SK-N-SH (cell line): ENCODE measurements at regions not wholly inside any gene's neighbourhood (a gene's known extent, or its start where the extent isn't known, plus 50 kb on each side); places are given as distances from the start of the nearest gene placed in this dataset.

Source experiments
- CTCF ChIA-PET: fragments of 300-600, 350-600 bp; formaldehyde crosslinking; extraction: SDS; loops from one replicate; lab custom pipeline; 2021; lab: Yijun Ruan, JAX
- POLR2A ChIA-PET: fragments of 350-600 bp; sonication (Branson Sonifier 250); formaldehyde crosslinking; extraction: SDS; loops from one replicate; lab custom pipeline; 2020; ENCODE audit warnings: antibody characterized with exemption, inconsistent platforms; lab: Yijun Ruan, JAX
- DNase-seq: peaks from one replicate; pipeline ENCODE4 v3.0.0; 2012
- H2AFZ ChIP-seq: fragments of 200-600 bp; sonication (generic); 2 replicates; pipeline ENCODE4 v1.8.1; 2016; ENCODE audit warnings: antibody characterized with exemption, mild to moderate bottlenecking, low read depth
- H3F3A ChIP-seq: fragments of 200-600 bp; sonication (generic); replicated peaks from 2 replicates; pipeline ENCODE3; 2016; ENCODE audit warnings: antibody characterized with exemption, mild to moderate bottlenecking; ENCODE audit not compliant: insufficient read depth
- H3K27ac ChIP-seq, 2 experiments: fragments of 200-500 bp in 1 of 2; fragments of 200-600 bp in 1 of 2; sonication (Bioruptor generic) in 1 of 2; sonication (generic), shearing (Covaris generic) in 1 of 2; 2 replicates each; pipeline versions ENCODE4 v1.5.1 to v1.6.1; 2014 to 2016; ENCODE audit warnings: low read depth in 2 of 2, inconsistent platforms in 1 of 2, low read length in 1 of 2, mild to moderate bottlenecking in 1 of 2, mixed read lengths in 1 of 2
- H3K27me3 ChIP-seq: fragments of 200-600 bp; sonication (generic), shearing (Covaris generic); 2 replicates; pipeline ENCODE4 v1.6.1; 2016; ENCODE audit warnings: mixed run types; ENCODE audit not compliant: insufficient read depth
- H3K36me3 ChIP-seq, 2 experiments: fragments of 200-500 bp in 1 of 2; fragments of 200-600 bp in 1 of 2; sonication (Bioruptor generic) in 1 of 2; sonication (generic) in 1 of 2; replicated peaks in 1 of 2; 2 replicates each; pipeline versions ENCODE3 to v1.5.1; 2014 to 2016; ENCODE audit warnings: low read length in 1 of 2, mild to moderate bottlenecking in 1 of 2; ENCODE audit not compliant: insufficient read depth in 2 of 2, control insufficient read depth in 1 of 2
- H3K4me1 ChIP-seq, 2 experiments: fragments of 200-500 bp in 1 of 2; fragments of 200-600 bp in 1 of 2; sonication (Bioruptor generic) in 1 of 2; sonication (generic), shearing (Covaris generic) in 1 of 2; 2 replicates each; pipeline versions ENCODE4 v1.5.1 to v1.6.1; 2014 to 2016; ENCODE audit warnings: low read depth in 1 of 2, low read length in 1 of 2, mixed run types in 1 of 2; ENCODE audit not compliant: insufficient read depth in 2 of 2, control insufficient read depth in 1 of 2
- H3K4me2 ChIP-seq: fragments of 200-600 bp; sonication (generic), shearing (Covaris generic); 2 replicates; pipeline ENCODE4 v1.6.1; 2017; ENCODE audit warnings: mixed run types
- H3K4me3 ChIP-seq, 2 experiments: fragments of 200-500 bp in 1 of 2; fragments of 200-600 bp in 1 of 2; sonication (Bioruptor generic) in 1 of 2; sonication (generic), shearing (Covaris generic) in 1 of 2; 2 replicates each; pipeline versions ENCODE4 v1.5.1 to v1.8.1; 2014 to 2016; ENCODE audit warnings: low read depth in 2 of 2, inconsistent platforms in 1 of 2, low read length in 1 of 2, mild to moderate bottlenecking in 1 of 2, mixed read lengths in 1 of 2, moderate library complexity in 1 of 2
- H3K79me2 ChIP-seq: fragments of 200-600 bp; sonication (generic); 2 replicates; pipeline ENCODE4 v1.8.1; 2017; ENCODE audit warnings: mild to moderate bottlenecking; ENCODE audit not compliant: insufficient read depth
- H3K9ac ChIP-seq: fragments of 200-600 bp; sonication (generic); 2 replicates; pipeline ENCODE4 v1.6.1; 2017; ENCODE audit warnings: mixed run types
- H3K9me2 ChIP-seq: fragments of 200-600 bp; sonication (generic); 2 replicates; pipeline ENCODE4 v1.6.1; 2017; ENCODE audit warnings: mixed run types
- H3K9me3 ChIP-seq: fragments of 200-600 bp; sonication (generic); 2 replicates; pipeline ENCODE4 v1.6.1; 2017; ENCODE audit warnings: mixed run types, mild to moderate bottlenecking, moderate library complexity
- H4K20me1 ChIP-seq: fragments of 200-600 bp; sonication (generic); 2 replicates; pipeline ENCODE4 v1.6.1; 2017; ENCODE audit warnings: mild to moderate bottlenecking, mixed run types; ENCODE audit not compliant: insufficient read depth
- CTCF ChIP-seq: fragments of 200-600 bp; sonication (generic); IDR thresholded peaks from 2 replicates; pipeline ENCODE4 v1.6.1; 2017; ENCODE audit warnings: antibody characterized with exemption, mild to moderate bottlenecking, moderate library complexity
- ELF1 ChIP-seq: IDR thresholded peaks from 2 replicates; pipeline ENCODE4 v1.4.0; 2012
- EP300 ChIP-seq, 2 experiments: IDR thresholded peaks; 2 replicates each; pipeline versions ENCODE4 v1.4.0 to v1.6.1; 2012; ENCODE audit warnings: borderline replicate concordance in 1 of 2, low read depth in 1 of 2, low read length in 1 of 2
- FOXJ3 ChIP-seq: sonication (generic); formaldehyde crosslinking; IDR thresholded peaks from 2 replicates; pipeline ENCODE4 v1.5.1; 2020; ENCODE audit warnings: mild to moderate bottlenecking, missing genetic modification reagents
- FOXM1 ChIP-seq: IDR thresholded peaks from 2 replicates; pipeline ENCODE4 v1.4.0; 2012; ENCODE audit warnings: low read depth, mild to moderate bottlenecking
- GATA2 ChIP-seq: sonication (generic); formaldehyde crosslinking; IDR thresholded peaks from 2 replicates; pipeline ENCODE4 v1.5.0; 2020; ENCODE audit warnings: mild to moderate bottlenecking, missing genetic modification reagents
- IRF3 ChIP-seq: fragments of 150-350 bp; IDR thresholded peaks from 2 replicates; pipeline ENCODE4 v1.6.1; 2016; ENCODE audit warnings: mild to moderate bottlenecking, low read depth, low read length
- JUND ChIP-seq: IDR thresholded peaks from 2 replicates; pipeline ENCODE4 v1.4.0; 2012
- MAX ChIP-seq: IDR thresholded peaks from 2 replicates; pipeline ENCODE4 v1.4.0; 2012; ENCODE audit warnings: low read depth
- MEF2A ChIP-seq: IDR thresholded peaks from 2 replicates; pipeline ENCODE4 v1.4.0; 2012; ENCODE audit warnings: low read depth, borderline replicate concordance
- MXI1 ChIP-seq: IDR thresholded peaks from 2 replicates; pipeline ENCODE4 v1.6.1; 2012; ENCODE audit warnings: mild to moderate bottlenecking, low read depth, low read length, improper control_type of control experiment
- NFIC ChIP-seq: IDR thresholded peaks from 2 replicates; pipeline ENCODE4 v1.4.0; 2012; ENCODE audit warnings: borderline replicate concordance
- NRF1 ChIP-seq: IDR thresholded peaks from 2 replicates; pipeline ENCODE4 v1.6.1; 2012; ENCODE audit warnings: low read depth, mild to moderate bottlenecking, low read length
- PBX3 ChIP-seq: IDR thresholded peaks from 2 replicates; pipeline ENCODE4; 2012
- POLR2AphosphoS5 ChIP-seq: IDR thresholded peaks from 2 replicates; pipeline ENCODE4 v1.6.1; 2012; ENCODE audit warnings: low read depth, low read length
- RAD21 ChIP-seq: IDR thresholded peaks from 2 replicates; pipeline ENCODE4 v1.6.1; 2012; ENCODE audit warnings: mild to moderate bottlenecking, low read length
- RCOR1 ChIP-seq: fragments of 150-350 bp; IDR thresholded peaks from 2 replicates; pipeline ENCODE4 v1.6.1; 2017; ENCODE audit warnings: antibody characterized with exemption, low read length
- RFX5 ChIP-seq: IDR thresholded peaks from 2 replicates; pipeline ENCODE4 v1.6.1; 2012; ENCODE audit warnings: mild to moderate bottlenecking, improper control_type of control experiment, low read length
- RXRA ChIP-seq: IDR thresholded peaks from 2 replicates; pipeline ENCODE4 v1.4.0; 2012; ENCODE audit warnings: low read depth, mild to moderate bottlenecking, borderline replicate concordance
- TCF12 ChIP-seq: IDR thresholded peaks from 2 replicates; pipeline ENCODE4 v1.4.0; 2012
- TEAD4 ChIP-seq: IDR thresholded peaks from 2 replicates; pipeline ENCODE4 v1.4.0; 2012; ENCODE audit warnings: mild to moderate bottlenecking, borderline replicate concordance; ENCODE audit not compliant: insufficient read depth
- YY1 ChIP-seq: IDR thresholded peaks from 2 replicates; pipeline ENCODE4 v1.4.0; 2012; ENCODE audit warnings: low read depth, mild to moderate bottlenecking
- WGBS: methylation state at CpG from one replicate; pipeline ENCODE4 v1.1.6; 2017; ENCODE audit warnings: low lambda C conversion rate; 5-methylcytosine and 5-hydroxymethylcytosine counted together

- Histone ChIP-seq H3K9ac (no peak overlapping the region), H4K20me1 (no peaks in the 10 kb centered on the region), H2AFZ (no peak overlapping the region), H3K27me3 (no peaks in the 10 kb centered on the region), H3K9me2 (no peaks in the 10 kb centered on the region), H3K4me3 (no peak overlapping the region), H3K79me2 (no peaks in the 10 kb centered on the region), H3K9me3 (no peaks in the 10 kb centered on the region; the same call in 1 of the 2 replicates), H3K27ac (no peak overlapping the region), H3F3A (no peaks in the 10 kb centered on the region), H3K4me1 (no peaks in the 10 kb centered on the region; a peak in 1 of 4 replicates), H3K36me3 (no peaks in the 10 kb centered on the region)
- no peak for DNase-seq
- ChIA-PET CTCF (no interaction called here), POLR2A (no interaction called here)
- WGBS: 70% methylated on average over 3 of the region's 6 CpGs
- TF ChIP-seq RFX5: no peak
- TF ChIP-seq IRF3: no peak
- TF ChIP-seq RCOR1: no peak
- TF ChIP-seq POLR2AphosphoS5: no peak
- no peak for TF ChIP-seq PBX3
- no peak for TF ChIP-seq TCF12
- no peak for TF ChIP-seq YY1
- TF ChIP-seq RAD21: no peak
- TF ChIP-seq ELF1: no peak
- no peak for TF ChIP-seq JUND
- TF ChIP-seq NRF1: no peak
- TF ChIP-seq GATA2 (CRISPR knock-in tag): no peak
- no peak for TF ChIP-seq EP300 (IDR thresholded peaks at IDR 0.05; ENCODE audit: borderline replicate concordance in 1 of 2, low read depth in 1 of 2, low read length in 1 of 2)
- TF ChIP-seq FOXJ3 (CRISPR knock-in tag): no peak
- TF ChIP-seq RXRA: no peak
- TF ChIP-seq, all 33 proteins: peak for 0
- H3K4me2 ChIP-seq: no peak overlapping the region
Observed at GRCh38 chr5:92268343-92268742, 885.2 kb upstream of the ARRDC3 start.

GRCh38 chr5:92267830-92268229, 884.7 kb upstream of the ARRDC3 start:
- Histone ChIP-seq H3K79me2 (no peaks in the 10 kb centered on the region), H3K9me3 (no peaks in the 10 kb centered on the region; the same call in 1 of the 2 replicates), H3K4me3 (no peak overlapping the region), H3K27ac (no peak overlapping the region), H3K9ac (no peak overlapping the region), H3F3A (no peaks in the 10 kb centered on the region), H3K36me3 (no peaks in the 10 kb centered on the region), H3K4me1 (no peaks in the 10 kb centered on the region; a peak in 1 of 4 replicates), H3K4me2 (no peak overlapping the region), H4K20me1 (no peaks in the 10 kb centered on the region), H3K9me2 (no peaks in the 10 kb centered on the region), H3K27me3 (no peaks in the 10 kb centered on the region), H2AFZ (no peak overlapping the region)
- ChIA-PET POLR2A (no interaction called here), CTCF (no interaction called here)
- 95% methylated on average over 3 of the region's 4 CpGs for WGBS
- no peak for DNase-seq
- TF ChIP-seq FOXM1 (no peak), MXI1 (no peak), MAX (no peak), CTCF (no peak), TEAD4 (no peak), MEF2A (no peak), RXRA (no peak), JUND (no peak), NRF1 (no peak), RAD21 (no peak), GATA2 (CRISPR knock-in tag) (no peak), RCOR1 (no peak), YY1 (no peak), NFIC (no peak), TCF12 (no peak), PBX3 (no peak), RFX5 (no peak)
